MM.1S (cell line): ENCODE measurements at regions not wholly inside any gene's neighbourhood (a gene's known extent, or its start where the extent isn't known, plus 50 kb on each side); places are given as distances from the start of the nearest gene placed in this dataset.

Experiments used
- DNase-seq: peaks from one replicate; pipeline ENCODE4 v3.0.0-alpha.2; 2015
- H2AFZ ChIP-seq: fragments of 300-600 bp; sonication (generic); 2 replicates; pipeline ENCODE4 v1.6.0; 2016; ENCODE audit warnings: antibody characterized with exemption, low read length
- H3F3A ChIP-seq: fragments of 300-600 bp; sonication (generic); 2 replicates; pipeline ENCODE4 v1.6.1; 2016; ENCODE audit warnings: mild to moderate bottlenecking, antibody characterized with exemption, low read length, moderate library complexity, mixed read lengths; ENCODE audit not compliant: insufficient read depth
- H3K27ac ChIP-seq: fragments of 300-600 bp; sonication (generic); 2 replicates; pipeline ENCODE4 v1.5.1; 2016; ENCODE audit warnings: mild to moderate bottlenecking, low read length
- H3K27me3 ChIP-seq: fragments of 300-600 bp; sonication (generic); replicated peaks from 2 replicates; pipeline ENCODE4 v1.6.0; 2016; ENCODE audit warnings: low read length; ENCODE audit not compliant: insufficient read depth
- H3K36me3 ChIP-seq: fragments of 300-600 bp; sonication (generic); replicated peaks from 2 replicates; pipeline ENCODE4 v1.6.1; 2016; ENCODE audit warnings: mild to moderate bottlenecking, low read length, mixed read lengths; ENCODE audit not compliant: insufficient read depth
- H3K4me1 ChIP-seq: fragments of 300-600 bp; sonication (generic); 2 replicates; pipeline ENCODE4 v1.6.1; 2016; ENCODE audit warnings: low read length, mixed read lengths
- H3K4me2 ChIP-seq: fragments of 300-600 bp; sonication (generic); 2 replicates; pipeline ENCODE4 v1.6.0; 2016; ENCODE audit warnings: low read depth, low read length
- H3K4me3 ChIP-seq: fragments of 300-600 bp; sonication (generic); 2 replicates; pipeline ENCODE4 v1.5.1; 2016; ENCODE audit warnings: low read length, mixed read lengths
- H3K79me2 ChIP-seq: fragments of 300-600 bp; sonication (generic); 2 replicates; pipeline ENCODE4 v1.6.1; 2016; ENCODE audit warnings: mixed run types, low read length, mixed read lengths
- H3K9ac ChIP-seq: fragments of 300-600 bp; sonication (generic); 2 replicates; pipeline ENCODE4 v1.6.1; 2016; ENCODE audit warnings: low read length, mixed read lengths
- H3K9me2 ChIP-seq: fragments of 300-600 bp; sonication (generic); replicated peaks from 2 replicates; pipeline ENCODE4 v1.6.1; 2016; ENCODE audit warnings: mild to moderate bottlenecking, low read length, mixed read lengths; ENCODE audit not compliant: insufficient read depth
- H3K9me3 ChIP-seq: fragments of 300-600 bp; sonication (generic); replicated peaks from 2 replicates; pipeline ENCODE4 v1.6.1; 2016; ENCODE audit warnings: mild to moderate bottlenecking, low read length, mixed read lengths; ENCODE audit not compliant: insufficient read depth
- H4K20me1 ChIP-seq: fragments of 300-600 bp; sonication (generic); 2 replicates; pipeline ENCODE4 v1.6.1; 2016; ENCODE audit warnings: mild to moderate bottlenecking, low read length, moderate library complexity, mixed read lengths; ENCODE audit not compliant: insufficient read depth
- EZH2 ChIP-seq: fragments of 300-600 bp; sonication (generic); optimal IDR thresholded peaks from 2 replicates; pipeline ENCODE3; 2017; ENCODE audit warnings: low read depth, mild to moderate bottlenecking, antibody characterized with exemption, low read length, mixed read lengths
- EZH2phosphoT487 ChIP-seq: fragments of 300-600 bp; sonication (generic); IDR thresholded peaks from 2 replicates; pipeline ENCODE4 v1.6.1; 2018; ENCODE audit warnings: antibody characterized with exemption, low read length
- TF ChIP-seq, protein P1 (sequence below): fragments of 300-600 bp; sonication (generic); IDR thresholded peaks from 2 replicates; pipeline ENCODE4 v1.5.1; 2016; ENCODE audit warnings: antibody characterized with exemption, low read length, mixed read lengths

- Histone ChIP-seq H3K9ac (no peak overlapping the region), H3K27ac (no peak overlapping the region), H3K27me3 (no peaks in the 10 kb centered on the region), H3K4me3 (no peak overlapping the region), H3K9me2 (no peaks in the 10 kb centered on the region), H3K4me2 (no peak overlapping the region), H4K20me1 (no peaks in the 10 kb centered on the region), H3K36me3 (no peaks in the 10 kb centered on the region), H3F3A (no peaks in the 10 kb centered on the region), H3K4me1 (no peaks in the 10 kb centered on the region), H3K79me2 (no peaks in the 10 kb centered on the region), H3K9me3 (no peaks in the 10 kb centered on the region), H2AFZ (no peak overlapping the region)
- TF ChIP-seq EZH2 (no peak), EZH2phosphoT487 (no peak)
- TF ChIP-seq, protein P1, sequence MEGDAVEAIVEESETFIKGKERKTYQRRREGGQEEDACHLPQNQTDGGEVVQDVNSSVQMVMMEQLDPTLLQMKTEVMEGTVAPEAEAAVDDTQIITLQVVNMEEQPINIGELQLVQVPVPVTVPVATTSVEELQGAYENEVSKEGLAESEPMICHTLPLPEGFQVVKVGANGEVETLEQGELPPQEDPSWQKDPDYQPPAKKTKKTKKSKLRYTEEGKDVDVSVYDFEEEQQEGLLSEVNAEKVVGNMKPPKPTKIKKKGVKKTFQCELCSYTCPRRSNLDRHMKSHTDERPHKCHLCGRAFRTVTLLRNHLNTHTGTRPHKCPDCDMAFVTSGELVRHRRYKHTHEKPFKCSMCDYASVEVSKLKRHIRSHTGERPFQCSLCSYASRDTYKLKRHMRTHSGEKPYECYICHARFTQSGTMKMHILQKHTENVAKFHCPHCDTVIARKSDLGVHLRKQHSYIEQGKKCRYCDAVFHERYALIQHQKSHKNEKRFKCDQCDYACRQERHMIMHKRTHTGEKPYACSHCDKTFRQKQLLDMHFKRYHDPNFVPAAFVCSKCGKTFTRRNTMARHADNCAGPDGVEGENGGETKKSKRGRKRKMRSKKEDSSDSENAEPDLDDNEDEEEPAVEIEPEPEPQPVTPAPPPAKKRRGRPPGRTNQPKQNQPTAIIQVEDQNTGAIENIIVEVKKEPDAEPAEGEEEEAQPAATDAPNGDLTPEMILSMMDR = no peak
- DNase-seq = no peak
These were observed 291.6 kb upstream of the TGFBR2 start for GRCh38 chr3:30314757-30315325.

DNA sequence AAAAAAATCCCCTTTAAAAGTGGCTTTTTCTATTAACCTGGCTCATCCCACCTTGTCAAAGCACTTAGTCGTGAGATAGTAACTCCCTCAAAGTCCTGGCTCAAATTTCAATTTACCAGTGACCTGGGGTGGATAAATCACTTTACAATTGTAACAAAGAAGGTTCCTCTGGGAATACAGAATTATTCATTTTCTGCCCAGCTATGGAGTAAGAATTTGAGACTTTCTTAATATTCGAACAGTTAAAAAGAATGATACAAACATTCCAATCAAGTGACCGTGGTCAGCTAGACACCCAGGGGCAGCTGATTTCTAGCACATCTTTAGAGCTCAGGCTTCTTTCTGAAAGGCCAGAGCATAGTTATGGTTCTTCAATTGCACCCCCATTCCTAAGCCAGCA lies 291.0 kb upstream of the TGFBR2 start:
- H2AFZ ChIP-seq = no peak overlapping the region

GRCh38 chr3:30317561-30317960 lies 288.8 kb upstream of the TGFBR2 start:
- Histone ChIP-seq H3K9me3 (no peaks in the 10 kb centered on the region), H3K4me3 (no peak overlapping the region), H3K4me2 (no peak overlapping the region), H3K79me2 (no peaks in the 10 kb centered on the region), H3K9me2 (no peaks in the 10 kb centered on the region), H3K9ac (no peak overlapping the region), H4K20me1 (no peaks in the 10 kb centered on the region), H3K27me3 (no peaks in the 10 kb centered on the region), H3K4me1 (no peaks in the 10 kb centered on the region), H2AFZ (no peak overlapping the region), H3K36me3 (no peaks in the 10 kb centered on the region), H3F3A (no peaks in the 10 kb centered on the region), H3K27ac (no peak overlapping the region)
- no peak for DNase-seq
- TF ChIP-seq, protein P1 = no peak
- no peak for TF ChIP-seq EZH2
- TF ChIP-seq EZH2phosphoT487 = no peak

More for the DNA sequence above, 291.0 kb upstream of the TGFBR2 start:
- TF ChIP-seq, protein P1 = no peak
- TF ChIP-seq EZH2phosphoT487 (no peak), EZH2 (no peak)
- H3F3A ChIP-seq = no peaks in the 10 kb centered on the region
- no peaks in the 10 kb centered on the region for H3K9me3 ChIP-seq
- H3K4me2 ChIP-seq = no peak overlapping the region
- H4K20me1 ChIP-seq = no peaks in the 10 kb centered on the region
- no peak overlapping the region for H3K27ac ChIP-seq
- no peaks in the 10 kb centered on the region for H3K79me2 ChIP-seq
- DNase-seq = no peak
- H3K9ac ChIP-seq = no peak overlapping the region
- no peaks in the 10 kb centered on the region for H3K27me3 ChIP-seq
- no peaks in the 10 kb centered on the region for H3K36me3 ChIP-seq
- no peaks in the 10 kb centered on the region for H3K9me2 ChIP-seq
- H3K4me3 ChIP-seq = no peak overlapping the region
- H3K4me1 ChIP-seq = no peaks in the 10 kb centered on the region
